Sigmoid colon (tissue), 6 donors: ENCODE measurements at regions not wholly inside any gene's neighbourhood (a gene's known extent, or its start where the extent isn't known, plus 50 kb on each side); places are given as distances from the start of the nearest gene placed in this dataset.

Experiments
- DNase-seq: peaks from one replicate; pipeline ENCODE4 v3.0.0-alpha.2; 2019
- H3K27ac ChIP-seq, 4 donors: fragments of 200-600 bp; sonication (generic); one replicate each; pipeline ENCODE4 v1.5.1; 2016 to 2019; ENCODE audit warnings: mild to moderate bottlenecking in 1 of 4
- H3K27me3 ChIP-seq, 3 donors: fragments of 200-600 bp; sonication (generic); one replicate each; pipeline ENCODE4 v1.5.1; 2019; ENCODE audit warnings: mild to moderate bottlenecking in 1 of 3
- H3K36me3 ChIP-seq, 4 donors: fragments of 200-600 bp; sonication (generic); one replicate each; pipeline ENCODE4 v1.5.1; 2016 to 2019
- H3K4me1 ChIP-seq, 4 donors: fragments of 200-600 bp; sonication (generic); one replicate each; pipeline ENCODE4 v1.5.1; 2017 to 2019
- H3K4me3 ChIP-seq, 4 donors: fragments of 200-600 bp; sonication (generic); one replicate each; pipeline ENCODE4 v1.5.1; 2017 to 2019; ENCODE audit warnings: mild to moderate bottlenecking in 2 of 4, moderate library complexity in 1 of 4
- H3K9me3 ChIP-seq, 4 donors: fragments of 200-600 bp in 3 of 4; sonication (generic) in 3 of 4; one replicate each; pipeline versions ENCODE4 v1.5.1 to v1.6.1; 2013 to 2019
- CTCF ChIP-seq, 4 experiments: fragments of 450-650 bp in 3 of 4; fragments of 200-600 bp in 1 of 4; IDR thresholded peaks; one replicate each; pipeline ENCODE4 v1.5.1; 2016 to 2019; ENCODE audit warnings: antibody characterized with exemption in 4 of 4, mild to moderate bottlenecking in 3 of 4, moderate library complexity in 2 of 4
- EP300 ChIP-seq, 4 donors: sonication (generic); formaldehyde crosslinking; IDR thresholded peaks; one replicate each; pipeline ENCODE4 v1.6.1; 2017; ENCODE audit warnings: antibody characterized with exemption in 4 of 4
- POLR2A ChIP-seq, 2 donors: fragments of 450-650 bp; IDR thresholded peaks; one replicate each; pipeline ENCODE4 v1.6.1; 2016; ENCODE audit warnings: antibody characterized with exemption in 2 of 2, mild to moderate bottlenecking in 2 of 2, moderate library complexity in 2 of 2
- POLR2AphosphoS5 ChIP-seq, 4 donors: sonication (generic); formaldehyde crosslinking; IDR thresholded peaks; one replicate each; pipeline ENCODE4 v1.6.1; 2017; ENCODE audit warnings: antibody characterized with exemption in 4 of 4
- WGBS, 2 donors: extraction: QIAGEN DNeasy Blood & Tissue Kit; methylation state at CpG; one replicate each; pipeline ENCODE4 v1.1.7; 2013; 5-methylcytosine and 5-hydroxymethylcytosine counted together
- intact Hi-C: fragments of 100-400 bp; cut with DNase I; formaldehyde crosslinking; loops from one replicate; pipeline ENCODE4 v1.15.1; 2023
- donor health status: healthy with polysubstance abuse.
- donor health status: healthy.

GRCh38 chr11:41872426-41872825 lies 413.0 kb upstream of the LRRC4C start:
- no peaks in the 10 kb centered on the region for H3K9me3 ChIP-seq
- 84 to 85% methylated on average over 3 of the region's 3 CpGs for WGBS, 2 donors
- no peak overlapping the region for H3K4me3 ChIP-seq
- no peaks in the 10 kb centered on the region for H3K4me1 ChIP-seq
- no peak for TF ChIP-seq EP300 (IDR thresholded peaks at IDR 0.05)
- no peak for TF ChIP-seq CTCF (IDR thresholded peaks at IDR 0.05)
- no peak for TF ChIP-seq POLR2AphosphoS5 (IDR thresholded peaks at IDR 0.05)
- TF ChIP-seq POLR2A (IDR thresholded peaks at IDR 0.05): no peak
- no peak for DNase-seq
- H3K36me3 ChIP-seq: no peaks in the 10 kb centered on the region
- H3K27ac ChIP-seq: no peak overlapping the region
- intact Hi-C loops: no loop called here
- no peaks in the 10 kb centered on the region for H3K27me3 ChIP-seq

- H3K27ac ChIP-seq: no peak overlapping the region
- H3K4me3 ChIP-seq: no peak overlapping the region
- no peaks in the 10 kb centered on the region for H3K9me3 ChIP-seq
- H3K4me1 ChIP-seq: no peaks in the 10 kb centered on the region
- WGBS, 2 donors: 91 to 92% methylated on average over 4 of the region's 4 CpGs
- H3K27me3 ChIP-seq: no peaks in the 10 kb centered on the region
- TF ChIP-seq POLR2A (IDR thresholded peaks at IDR 0.05) (no peak), POLR2AphosphoS5 (IDR thresholded peaks at IDR 0.05) (no peak), CTCF (IDR thresholded peaks at IDR 0.05) (no peak)
- no peak for DNase-seq
- intact Hi-C loops: no loop called here
- no peaks in the 10 kb centered on the region for H3K36me3 ChIP-seq
Observed at GRCh38 chr11:41872870-41873269, 413.4 kb upstream of the LRRC4C start.

- Histone ChIP-seq H3K4me1 (no peaks in the 10 kb centered on the region), H3K27me3 (no peaks in the 10 kb centered on the region), H3K4me3 (no peak overlapping the region), H3K9me3 (no peaks in the 10 kb centered on the region), H3K27ac (no peak overlapping the region), H3K36me3 (no peaks in the 10 kb centered on the region)
- intact Hi-C loops: no loop called here
- WGBS, 2 donors: 85 to 91% methylated on average over 2 of the region's 2 CpGs
- TF ChIP-seq POLR2A (IDR thresholded peaks at IDR 0.05) (no peak), CTCF (IDR thresholded peaks at IDR 0.05) (no peak), EP300 (IDR thresholded peaks at IDR 0.05) (no peak), POLR2AphosphoS5 (IDR thresholded peaks at IDR 0.05) (no peak)
- DNase-seq: no peak
Observed at GRCh38 chr11:41878095-41878494, 418.6 kb upstream of the LRRC4C start.

- Histone ChIP-seq H3K9me3 (no peaks in the 10 kb centered on the region), H3K36me3 (no peaks in the 10 kb centered on the region), H3K4me3 (no peak overlapping the region), H3K27ac (no peak overlapping the region), H3K4me1 (no peaks in the 10 kb centered on the region), H3K27me3 (no peaks in the 10 kb centered on the region)
- TF ChIP-seq CTCF (IDR thresholded peaks at IDR 0.05) (no peak), POLR2AphosphoS5 (IDR thresholded peaks at IDR 0.05) (no peak), EP300 (IDR thresholded peaks at IDR 0.05) (no peak), POLR2A (IDR thresholded peaks at IDR 0.05) (no peak)
- DNase-seq: no peak
- intact Hi-C loops: no loop called here
Observed at GRCh38 chr11:41879214-41879613, 419.8 kb upstream of the LRRC4C start.

GRCh38 chr11:41895081-41895480 lies 435.6 kb upstream of the LRRC4C start:
- Histone ChIP-seq H3K4me3 (no peak overlapping the region), H3K9me3 (no peaks in the 10 kb centered on the region), H3K27ac (no peak overlapping the region), H3K36me3 (no peaks in the 10 kb centered on the region), H3K4me1 (no peaks in the 10 kb centered on the region), H3K27me3 (no peaks in the 10 kb centered on the region)
- intact Hi-C loops: no loop called here
- TF ChIP-seq EP300 (IDR thresholded peaks at IDR 0.05): no peak
- no peak for TF ChIP-seq POLR2A (IDR thresholded peaks at IDR 0.05)
- no peak for TF ChIP-seq POLR2AphosphoS5 (IDR thresholded peaks at IDR 0.05)
- no peak for TF ChIP-seq CTCF (IDR thresholded peaks at IDR 0.05)
- DNase-seq: no peak
